ENCODE measurements at regions not wholly inside any gene's neighbourhood (a gene's known extent, or its start where the extent isn't known, plus 50 kb on each side); places are given as distances from the start of the nearest gene placed in this dataset.
A peak's percentile ranks its signal among the peaks of the same experiment; 100 is the strongest.

- peak; percentile 46; the same call in 1 of the 2 replicates for TF ChIP-seq SKIL (CRISPR knock-in tag; IDR thresholded peaks at IDR 0.05; ENCODE audit: borderline replicate concordance)
- TF ChIP-seq KDM5A (IDR thresholded peaks at IDR 0.05; ENCODE audit: borderline replicate concordance, low read length) = no peak
- TF ChIP-seq HNRNPLL (IDR thresholded peaks at IDR 0.05; ENCODE audit: low read depth, low read length, poor library complexity, severe bottlenecking) = no peak
- peak; percentile 61; the same call in 1 of the 2 replicates for TF ChIP-seq ZNF280B (CRISPR knock-in tag; IDR thresholded peaks at IDR 0.05; ENCODE audit: borderline replicate concordance)
- peak; percentile 85 for TF ChIP-seq CREB1 (IDR thresholded peaks at IDR 0.05)
- TF ChIP-seq CREB1 (CRISPR knock-in tag; IDR thresholded peaks at IDR 0.05) = no peak
- 0 out of 2 replicates have a peak, but pooled peaks have one; percentile 28 for TF ChIP-seq MATR3 (CRISPR knock-in tag; IDR thresholded peaks at IDR 0.05)
- TF ChIP-seq MTA1 (CRISPR knock-in tag; IDR thresholded peaks at IDR 0.05; ENCODE audit: borderline replicate concordance) = peak; percentile 43; the same call in 1 of the 2 replicates
- no peak for TF ChIP-seq ARNTL (CRISPR knock-in tag; IDR thresholded peaks at IDR 0.05)
- no peak for TF ChIP-seq TARDBP (CRISPR knock-in tag; IDR thresholded peaks at IDR 0.05)
- peak; percentile 47; the same call in 1 of the 2 replicates for TF ChIP-seq ZNF768 (CRISPR knock-in tag; IDR thresholded peaks at IDR 0.05)
- no peak for TF ChIP-seq FOXJ3 (CRISPR knock-in tag; IDR thresholded peaks at IDR 0.05; ENCODE audit: borderline replicate concordance)
- no peak for TF ChIP-seq ZNF24 (IDR thresholded peaks at IDR 0.05)
- TF ChIP-seq RXRA (CRISPR knock-in tag; IDR thresholded peaks at IDR 0.05) = 0 out of 2 replicates have a peak, but pooled peaks have one; percentile 30
- TF ChIP-seq ZNF224 (CRISPR knock-in tag; IDR thresholded peaks at IDR 0.05) = no peak
- TF ChIP-seq, protein P1, sequence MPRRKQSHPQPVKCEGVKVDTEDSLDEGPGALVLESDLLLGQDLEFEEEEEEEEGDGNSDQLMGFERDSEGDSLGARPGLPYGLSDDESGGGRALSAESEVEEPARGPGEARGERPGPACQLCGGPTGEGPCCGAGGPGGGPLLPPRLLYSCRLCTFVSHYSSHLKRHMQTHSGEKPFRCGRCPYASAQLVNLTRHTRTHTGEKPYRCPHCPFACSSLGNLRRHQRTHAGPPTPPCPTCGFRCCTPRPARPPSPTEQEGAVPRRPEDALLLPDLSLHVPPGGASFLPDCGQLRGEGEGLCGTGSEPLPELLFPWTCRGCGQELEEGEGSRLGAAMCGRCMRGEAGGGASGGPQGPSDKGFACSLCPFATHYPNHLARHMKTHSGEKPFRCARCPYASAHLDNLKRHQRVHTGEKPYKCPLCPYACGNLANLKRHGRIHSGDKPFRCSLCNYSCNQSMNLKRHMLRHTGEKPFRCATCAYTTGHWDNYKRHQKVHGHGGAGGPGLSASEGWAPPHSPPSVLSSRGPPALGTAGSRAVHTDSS (CRISPR knock-in tag; conservative IDR thresholded peaks at IDR 0.05) = no peak
- TF ChIP-seq NR2F2 (IDR thresholded peaks at IDR 0.05; ENCODE audit: borderline replicate concordance, low read depth) = no peak
- TF ChIP-seq ZNF530 (CRISPR knock-in tag; IDR thresholded peaks at IDR 0.05; ENCODE audit: low read depth) = no peak
- TF ChIP-seq, protein P2, sequence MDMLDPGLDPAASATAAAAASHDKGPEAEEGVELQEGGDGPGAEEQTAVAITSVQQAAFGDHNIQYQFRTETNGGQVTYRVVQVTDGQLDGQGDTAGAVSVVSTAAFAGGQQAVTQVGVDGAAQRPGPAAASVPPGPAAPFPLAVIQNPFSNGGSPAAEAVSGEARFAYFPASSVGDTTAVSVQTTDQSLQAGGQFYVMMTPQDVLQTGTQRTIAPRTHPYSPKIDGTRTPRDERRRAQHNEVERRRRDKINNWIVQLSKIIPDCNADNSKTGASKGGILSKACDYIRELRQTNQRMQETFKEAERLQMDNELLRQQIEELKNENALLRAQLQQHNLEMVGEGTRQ (IDR thresholded peaks at IDR 0.05; ENCODE audit: low read depth, low read length) = peak; percentile 52; the same call in 1 of the 2 replicates
- TF ChIP-seq, protein P2 (CRISPR knock-in tag; IDR thresholded peaks at IDR 0.05; ENCODE audit: borderline replicate concordance) = no peak
- TF ChIP-seq ONECUT2 (CRISPR knock-in tag; IDR thresholded peaks at IDR 0.05) = no peak
- no peak for TF ChIP-seq ELF3 (CRISPR knock-in tag; IDR thresholded peaks at IDR 0.05)
- no peak for TF ChIP-seq ZBTB44 (CRISPR knock-in tag; IDR thresholded peaks at IDR 0.05)
Observed at GRCh38 chr16:29256501-29256981, 150.0 kb downstream of the NPIPB11 start (continued).

Measured in HepG2 (cell line).